Loucy (cell line): ENCODE measurements at regions not wholly inside any gene's neighbourhood (a gene's known extent, or its start where the extent isn't known, plus 50 kb on each side); places are given as distances from the start of the nearest gene placed in this dataset.

Experiments used
- H2AFZ ChIP-seq: fragments of 200-600 bp; sonication (generic); 2 replicates; pipeline ENCODE4 v1.6.0; 2016; ENCODE audit warnings: antibody characterized with exemption, mild to moderate bottlenecking, low read length, moderate library complexity
- H3F3A ChIP-seq: fragments of 200-600 bp; 2 replicates; pipeline ENCODE4 v1.6.0; 2016; ENCODE audit warnings: antibody characterized with exemption, low read depth, mild to moderate bottlenecking
- H3K27me3 ChIP-seq: fragments of 200-600 bp; sonication (generic); 2 replicates; pipeline ENCODE4 v1.6.1; 2014; ENCODE audit warnings: low read length, mild to moderate bottlenecking; ENCODE audit not compliant: insufficient read depth, poor library complexity, severe bottlenecking
- H3K36me3 ChIP-seq: fragments of 200-600 bp; sonication (generic); 2 replicates; pipeline ENCODE4 v1.6.1; 2016; ENCODE audit warnings: low read length; ENCODE audit not compliant: insufficient read depth
- H3K4me1 ChIP-seq: fragments of 200-600 bp; sonication (generic); 2 replicates; pipeline ENCODE4 v1.5.1; 2014; ENCODE audit warnings: low read length, mild to moderate bottlenecking; ENCODE audit not compliant: insufficient read depth, poor library complexity, severe bottlenecking
- H3K4me2 ChIP-seq: fragments of 200-600 bp; sonication (generic); 2 replicates; pipeline ENCODE4 v1.6.0; 2014; ENCODE audit warnings: antibody characterized with exemption, low read length, low read depth, mild to moderate bottlenecking; ENCODE audit not compliant: poor library complexity, severe bottlenecking
- H3K4me3 ChIP-seq: fragments of 200-600 bp; sonication (generic); 2 replicates; pipeline ENCODE4 v1.5.1; 2014; ENCODE audit warnings: low read length, mild to moderate bottlenecking, mixed read lengths; ENCODE audit not compliant: poor library complexity, severe bottlenecking
- H3K79me2 ChIP-seq: fragments of 200-600 bp; sonication (generic); 2 replicates; pipeline ENCODE4 v1.6.1; 2014; ENCODE audit warnings: low read length; ENCODE audit not compliant: insufficient read depth
- H3K9ac ChIP-seq: fragments of 200-600 bp; sonication (generic); 2 replicates; pipeline ENCODE4 v1.6.0; 2014; ENCODE audit warnings: mild to moderate bottlenecking, low read depth, low read length, moderate library complexity; ENCODE audit not compliant: poor library complexity, severe bottlenecking
- H3K9me2 ChIP-seq: fragments of 200-600 bp; sonication (generic); replicated peaks from 2 replicates; pipeline ENCODE4 v1.6.1; 2016; ENCODE audit warnings: low read depth, low read length, mixed read lengths
- H3K9me3 ChIP-seq: fragments of 200-600 bp; sonication (generic); 2 replicates; pipeline ENCODE4 v1.6.1; 2014; ENCODE audit warnings: mild to moderate bottlenecking, antibody characterized with exemption, low read length, low read depth; ENCODE audit not compliant: insufficient read depth
- H4K20me1 ChIP-seq: fragments of 200-600 bp; sonication (generic); 2 replicates; pipeline ENCODE4 v1.6.0; 2014; ENCODE audit warnings: antibody characterized with exemption, low read length, mild to moderate bottlenecking; ENCODE audit not compliant: insufficient read depth, poor library complexity, severe bottlenecking
- CTCF ChIP-seq: fragments of 200-600 bp; sonication (generic); conservative IDR thresholded peaks from 2 replicates; pipeline ENCODE4 v1.5.1; 2014; ENCODE audit warnings: mild to moderate bottlenecking, antibody characterized with exemption, low read length
- EZH2phosphoT487 ChIP-seq: fragments of 200-600 bp; IDR thresholded peaks from 2 replicates; pipeline ENCODE4 v1.6.1; 2018; ENCODE audit warnings: antibody characterized with exemption, mild to moderate bottlenecking, moderate library complexity, borderline replicate concordance

GRCh38 chr4:130146773-130147172, 1050.8 kb downstream of the C4orf33 start:
- H3K36me3 ChIP-seq: no peaks in the 10 kb centered on the region
- H3K4me1 ChIP-seq: no peaks in the 10 kb centered on the region
- H3K27me3 ChIP-seq: no peaks in the 10 kb centered on the region
- TF ChIP-seq EZH2phosphoT487 (no peak), CTCF (no peak)
- H3K9me2 ChIP-seq: no peaks in the 10 kb centered on the region
- H3K79me2 ChIP-seq: no peaks in the 10 kb centered on the region
- no peak overlapping the region for H3K4me3 ChIP-seq
- H4K20me1 ChIP-seq: no peaks in the 10 kb centered on the region
- H3F3A ChIP-seq: no peaks in the 10 kb centered on the region
- no peak overlapping the region for H3K4me2 ChIP-seq
- no peak overlapping the region for H3K9ac ChIP-seq
- no peak overlapping the region for H2AFZ ChIP-seq
- no peaks in the 10 kb centered on the region for H3K9me3 ChIP-seq

GRCh38 chr4:130147641-130148040, 1051.7 kb downstream of the C4orf33 start:
- Histone ChIP-seq H3K27me3 (no peaks in the 10 kb centered on the region), H3K9ac (no peak overlapping the region), H3K4me1 (no peaks in the 10 kb centered on the region), H3K79me2 (no peaks in the 10 kb centered on the region), H3K36me3 (no peaks in the 10 kb centered on the region), H3K9me3 (no peaks in the 10 kb centered on the region), H3F3A (no peaks in the 10 kb centered on the region), H2AFZ (no peak overlapping the region), H3K4me3 (no peak overlapping the region), H3K9me2 (no peaks in the 10 kb centered on the region), H3K4me2 (no peak overlapping the region), H4K20me1 (no peaks in the 10 kb centered on the region)
- no peak for TF ChIP-seq EZH2phosphoT487
- TF ChIP-seq CTCF: no peak

GRCh38 chr4:130154901-130155300, 1058.9 kb downstream of the C4orf33 start:
- Histone ChIP-seq H4K20me1 (no peaks in the 10 kb centered on the region), H3K4me1 (no peaks in the 10 kb centered on the region), H3K9me3 (no peaks in the 10 kb centered on the region), H3K4me3 (no peak overlapping the region), H3K9ac (no peak overlapping the region), H3K4me2 (no peak overlapping the region), H3F3A (no peaks in the 10 kb centered on the region), H3K27me3 (no peaks in the 10 kb centered on the region), H2AFZ (no peak overlapping the region), H3K9me2 (no peaks in the 10 kb centered on the region), H3K79me2 (no peaks in the 10 kb centered on the region), H3K36me3 (no peaks in the 10 kb centered on the region)
- TF ChIP-seq CTCF: no peak
- no peak for TF ChIP-seq EZH2phosphoT487
